UCSD-AML1 (cell line): ENCODE measurements at regions not wholly inside any gene's neighbourhood (a gene's known extent, or its start where the extent isn't known, plus 50 kb on each side); places are given as distances from the start of the nearest gene placed in this dataset.
"Not testable (repeated sequence)": the region's sequence is repeated elsewhere in the genome, so short reads cannot be mapped to it uniquely, and the experiment has no call there.

Experiments used
- DNase-seq: peaks from one replicate; lab custom pipeline; 2025; ENCODE audit not compliant: unreplicated experiment; lab: John Stamatoyannopoulos, UW

DNA sequence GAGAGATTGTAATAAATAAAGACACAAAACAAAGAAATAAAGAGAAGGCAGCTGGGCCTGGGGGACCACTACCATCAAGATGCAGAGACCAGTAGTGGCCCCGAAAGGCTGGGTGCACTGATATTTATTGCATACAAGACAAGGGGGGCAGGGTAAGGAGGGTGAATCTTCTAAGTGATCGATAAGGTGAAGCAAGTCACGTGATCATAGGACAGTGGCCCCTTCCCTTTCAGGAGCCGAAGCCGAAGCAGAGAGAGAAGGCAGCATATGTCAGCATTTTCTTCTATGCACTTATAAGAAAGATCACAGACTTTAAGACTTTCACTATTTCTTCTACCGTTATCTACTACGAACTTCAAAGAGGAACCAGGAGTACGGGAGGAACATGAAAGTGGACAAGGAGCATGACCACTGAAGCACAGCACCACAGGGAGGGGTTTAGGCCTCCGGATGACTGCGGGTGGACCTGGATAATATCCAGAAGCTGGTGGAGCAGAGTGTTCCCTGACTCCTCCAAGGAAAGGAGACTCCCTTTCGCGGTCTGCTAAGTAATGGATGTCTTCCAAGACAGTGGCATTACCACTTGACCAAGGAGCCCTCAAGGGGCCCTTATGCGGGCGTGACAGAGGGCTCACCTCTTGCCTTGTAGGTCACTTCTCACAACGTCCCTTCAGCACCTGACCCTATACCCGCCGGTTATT is 126.4 kb downstream of the RBM46 start:
- DNase-seq, result not testable (repeated sequence)

DNA sequence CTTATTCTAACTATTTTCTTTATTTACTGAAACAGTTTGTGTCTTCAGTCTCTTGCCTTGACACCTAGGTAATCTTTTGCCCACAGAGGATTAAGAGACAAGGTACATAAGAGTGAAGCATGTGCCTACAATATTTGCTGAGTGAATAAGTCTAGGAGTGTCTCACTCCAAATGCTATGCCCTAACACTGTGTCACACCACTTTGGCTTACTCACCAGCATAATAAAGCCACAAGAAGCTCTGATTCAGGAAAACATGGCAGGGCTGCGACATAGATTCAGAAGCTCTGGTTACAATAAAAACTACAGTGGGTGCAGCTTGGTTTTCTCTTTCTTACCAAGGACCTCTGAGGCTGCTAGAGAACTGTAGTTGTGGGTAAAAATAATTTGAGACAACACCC is 127.1 kb downstream of the RBM46 start:
- no peak for DNase-seq

DNA sequence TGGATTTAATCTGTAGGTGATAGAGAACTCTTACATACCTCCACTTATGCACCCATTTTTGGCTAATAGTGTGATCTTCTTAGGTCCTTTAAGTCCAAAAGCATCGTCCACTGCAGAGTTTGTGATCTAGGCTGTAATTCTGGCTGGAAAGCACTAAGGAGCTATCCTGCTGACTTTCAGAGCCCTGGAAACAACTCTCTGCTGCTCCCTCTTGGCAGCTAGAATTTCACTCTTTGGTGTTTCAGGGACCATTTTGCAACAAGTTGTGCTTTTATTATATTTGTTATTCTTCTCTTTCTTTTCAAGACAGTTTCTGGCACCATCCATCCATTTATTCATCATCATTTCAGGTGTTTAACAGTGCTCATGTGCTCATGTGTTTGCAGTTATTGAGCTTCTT is 130.0 kb downstream of the RBM46 start:
- no peak for DNase-seq

DNA sequence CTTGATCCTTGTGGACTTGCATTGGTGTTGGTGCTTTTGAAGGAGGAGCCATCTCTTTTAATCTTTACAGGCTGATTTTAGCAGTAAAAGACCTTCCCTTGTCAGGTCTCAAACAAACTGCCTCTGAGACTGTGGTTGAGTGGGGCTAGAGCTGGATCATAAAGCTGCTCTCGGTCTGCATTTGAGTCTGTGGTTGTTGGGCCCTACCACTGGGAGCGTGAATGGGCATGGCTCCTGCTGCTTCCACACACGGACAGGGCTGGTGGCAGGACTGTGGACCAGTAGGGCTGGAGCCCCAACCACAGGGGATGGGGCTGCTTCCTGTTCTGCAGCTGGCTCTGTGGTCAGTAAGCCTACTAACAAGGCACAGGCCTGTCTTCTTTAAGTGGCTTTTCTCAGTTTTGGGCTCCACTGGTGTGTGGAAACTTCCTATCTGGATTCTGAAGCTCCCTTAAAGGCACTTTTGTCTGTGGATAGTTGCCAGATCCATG is 130.6 kb downstream of the RBM46 start:
- no peak for DNase-seq

DNA sequence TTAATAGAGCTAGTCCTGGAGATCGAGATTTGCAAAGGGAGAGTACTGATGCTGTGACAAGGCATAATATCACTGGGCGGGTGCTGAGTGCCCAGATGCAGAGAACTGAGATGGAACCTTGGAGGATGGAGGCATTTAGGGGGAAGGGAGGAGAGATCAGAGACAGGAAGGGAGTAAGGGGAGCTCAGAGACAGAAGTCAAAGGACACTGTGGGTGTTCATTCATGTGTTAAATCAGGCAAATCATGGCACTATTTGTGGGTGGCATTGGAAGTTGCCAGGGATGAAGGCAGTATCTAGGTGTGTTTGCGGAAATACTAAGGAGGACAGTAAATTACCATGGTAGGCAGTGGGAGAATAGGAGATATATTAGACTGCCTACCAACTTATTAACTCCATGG is 135.0 kb downstream of the RBM46 start:
- DNase-seq, result no peak

DNA sequence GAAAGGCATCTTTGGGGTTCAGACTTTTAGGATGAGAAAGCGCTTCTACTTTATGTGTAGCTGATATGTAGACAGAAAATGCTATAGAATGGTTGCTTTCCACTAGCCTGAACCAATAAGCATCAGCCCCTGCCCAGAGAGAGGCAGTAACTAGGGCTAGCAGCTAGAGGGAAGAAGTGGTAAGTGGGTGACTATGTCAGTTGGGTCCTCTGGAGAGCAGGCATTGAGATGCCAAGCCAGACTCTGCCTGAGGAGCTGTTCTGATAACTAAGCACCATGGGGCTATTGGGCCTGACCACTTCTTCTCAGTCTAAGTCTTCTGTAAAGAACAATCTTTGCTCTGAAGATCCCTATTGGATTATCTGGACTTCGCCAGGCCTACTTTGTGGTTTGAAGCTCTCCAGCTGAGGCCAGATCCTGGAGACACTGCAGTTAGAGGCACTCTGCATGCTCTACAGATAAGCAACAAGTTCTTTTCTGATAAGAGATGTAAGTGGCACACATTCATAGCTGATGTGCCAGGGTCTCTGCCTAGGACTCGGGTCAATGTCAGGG is 146.1 kb downstream of the RBM46 start:
- no peak for DNase-seq

DNA sequence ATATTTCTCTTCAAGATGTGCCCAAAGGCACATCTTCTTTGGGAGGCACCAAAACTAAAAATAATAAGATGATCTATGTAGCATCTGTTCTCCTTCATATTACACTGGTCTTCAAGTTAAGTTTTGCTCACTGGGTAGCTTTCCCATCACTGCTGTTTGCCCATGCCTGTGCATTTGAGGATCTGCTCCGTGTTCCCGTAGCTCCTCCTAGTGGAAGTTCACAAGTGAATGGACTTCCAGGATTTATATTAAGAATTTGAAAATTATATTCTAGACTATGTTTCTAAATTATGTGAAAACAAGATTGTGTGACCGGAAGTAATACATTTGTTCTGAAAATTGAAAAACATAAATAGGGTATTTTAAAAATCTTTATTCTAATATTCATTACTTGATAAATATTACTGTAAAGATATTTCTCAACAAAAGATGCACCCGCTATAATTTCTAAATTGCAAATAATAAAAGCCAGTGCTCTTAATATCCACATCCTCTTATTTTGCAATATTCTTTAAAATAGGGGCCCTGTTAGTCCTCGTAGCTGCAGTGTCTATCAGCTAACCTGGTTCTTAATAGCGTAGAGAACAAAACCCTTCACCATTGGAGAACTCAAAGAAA is 147.7 kb downstream of the RBM46 start:
- no peak for DNase-seq

DNA sequence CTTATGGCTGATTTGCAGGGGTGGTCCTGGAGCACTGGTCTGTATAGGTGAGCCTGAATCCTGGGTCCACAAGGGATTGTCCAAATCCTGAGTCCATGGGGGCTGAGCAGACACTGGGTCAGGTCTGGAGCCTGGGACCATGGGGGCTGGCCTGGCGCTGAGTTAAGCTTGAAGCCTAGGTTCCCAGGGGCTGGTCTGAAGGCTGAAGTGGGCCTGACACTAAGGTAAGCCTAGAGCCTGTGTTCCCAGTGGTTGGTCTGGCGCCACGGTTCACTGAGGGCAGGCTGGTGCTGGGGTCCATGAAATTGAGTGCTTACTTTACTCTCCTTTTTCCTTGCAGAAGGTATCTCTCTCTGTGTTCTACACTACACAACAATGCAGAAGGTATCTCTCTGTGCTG is 155.8 kb downstream of the RBM46 start:
- no peak for DNase-seq

DNA sequence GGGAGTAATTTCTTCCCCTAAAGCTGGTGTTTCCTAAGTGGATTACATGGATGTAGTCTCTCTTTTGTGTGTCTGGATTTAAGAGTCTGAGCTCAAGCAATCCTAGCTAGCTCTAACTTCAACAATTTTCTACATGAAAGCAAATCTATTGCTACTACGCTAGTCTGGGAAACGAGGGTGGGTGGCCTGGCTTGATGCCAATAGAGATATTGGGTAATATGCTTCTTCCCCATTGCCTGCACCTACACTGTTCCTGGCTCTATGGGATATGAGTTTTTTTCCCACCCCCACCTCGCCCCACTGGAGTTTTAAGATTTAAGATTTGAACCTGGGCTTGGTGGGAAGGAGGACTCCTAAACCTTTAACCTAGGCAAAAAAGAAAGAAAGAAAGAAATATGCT is 158.8 kb downstream of the RBM46 start:
- no peak for DNase-seq

DNA sequence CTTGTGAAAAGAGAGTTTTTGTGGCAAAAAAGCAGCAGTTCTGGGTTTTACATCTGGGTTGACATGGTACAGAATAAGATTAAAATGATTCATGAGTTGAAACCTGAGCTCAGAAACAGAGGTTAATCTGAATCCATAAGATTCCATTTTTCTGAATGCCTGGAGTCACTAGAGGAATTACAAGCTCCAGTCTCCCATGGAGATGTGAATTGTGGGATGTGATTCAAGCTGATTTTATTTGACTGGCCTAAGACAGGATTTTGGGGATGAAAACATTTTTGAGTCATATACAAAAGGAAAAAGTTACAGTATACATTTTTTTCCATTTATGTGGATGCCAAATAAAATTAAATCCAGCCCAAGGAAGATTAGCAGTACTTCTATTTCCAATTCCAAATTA is 161.1 kb downstream of the RBM46 start:
- DNase-seq, result no peak

DNA sequence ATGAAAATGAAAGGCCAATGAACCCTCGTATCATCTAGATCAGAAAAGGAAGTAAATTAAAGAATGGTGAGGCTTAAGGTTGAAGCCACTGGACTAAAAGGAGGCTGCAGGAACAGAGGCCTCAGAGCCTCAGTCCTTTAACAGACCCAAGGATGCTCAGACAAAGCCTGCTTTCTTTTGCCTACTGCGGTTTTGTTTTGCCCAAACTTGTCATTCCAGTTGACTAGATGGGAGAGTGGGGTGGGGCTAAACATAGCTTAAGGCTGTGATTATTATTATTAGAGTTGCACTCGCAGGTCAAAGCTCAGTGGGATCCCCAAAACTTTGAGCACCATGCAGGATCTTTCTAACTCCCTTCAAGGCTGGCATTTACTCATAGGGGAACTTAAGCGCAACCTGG is 163.9 kb downstream of the RBM46 start:
- no peak for DNase-seq

DNA sequence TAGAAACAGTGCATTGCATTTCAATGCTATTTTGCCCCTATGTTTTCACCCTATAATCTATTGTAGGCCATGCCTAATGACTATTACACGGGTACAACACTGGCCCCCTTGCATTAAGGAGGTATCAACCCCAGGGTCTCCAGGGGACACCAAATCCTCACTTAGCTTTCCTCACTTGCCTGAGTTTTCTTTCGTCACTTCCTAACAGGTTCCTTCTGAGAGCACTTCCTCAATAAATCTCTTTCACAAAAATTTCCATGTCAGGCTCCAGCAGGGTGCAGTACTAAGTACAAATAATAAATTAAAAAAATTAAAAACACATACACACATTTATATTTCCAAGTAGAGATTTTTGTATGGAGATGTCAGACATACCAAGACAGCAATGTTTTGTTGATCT is 165.0 kb downstream of the RBM46 start:
- DNase-seq, result no peak

DNA sequence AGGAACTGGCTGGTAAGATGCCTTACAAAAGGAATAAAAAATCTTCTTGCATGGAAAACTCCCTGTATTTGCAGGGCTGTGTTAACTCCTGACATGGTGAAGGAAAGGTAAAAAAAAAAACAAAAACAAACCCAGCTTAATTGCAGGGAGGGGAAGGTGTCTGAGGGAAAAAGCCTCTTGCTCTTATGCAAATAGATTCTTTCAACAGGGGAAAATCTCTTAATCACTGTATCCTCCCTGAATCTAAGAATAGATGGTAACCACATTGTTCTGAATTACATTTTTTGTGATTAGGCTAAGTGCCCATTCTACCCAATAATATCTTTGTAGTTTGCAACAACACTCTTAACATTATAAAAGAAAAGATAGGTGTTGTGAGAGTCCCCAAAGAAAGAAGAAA is 172.6 kb downstream of the RBM46 start:
- no peak for DNase-seq

DNA sequence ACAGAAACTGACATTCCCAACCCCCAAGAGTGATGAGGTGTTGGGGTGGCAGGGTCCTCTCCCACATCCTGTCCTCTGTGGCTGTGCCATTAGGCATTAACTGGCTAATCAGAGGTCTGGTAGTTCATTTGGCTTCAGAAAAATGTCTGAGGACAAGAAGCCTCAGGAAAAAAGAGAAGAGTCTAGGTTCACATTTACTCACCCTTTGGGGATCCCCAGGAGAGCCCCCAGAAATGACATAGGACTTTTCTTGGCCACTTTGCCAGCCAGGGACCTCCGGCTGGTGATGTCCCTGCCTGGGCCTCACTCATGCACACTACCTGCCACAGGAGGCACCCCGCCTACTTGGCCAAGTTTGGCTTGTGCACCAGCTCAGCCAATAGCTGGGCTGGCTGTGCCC is 173.0 kb downstream of the RBM46 start:
- DNase-seq, result no peak

DNA sequence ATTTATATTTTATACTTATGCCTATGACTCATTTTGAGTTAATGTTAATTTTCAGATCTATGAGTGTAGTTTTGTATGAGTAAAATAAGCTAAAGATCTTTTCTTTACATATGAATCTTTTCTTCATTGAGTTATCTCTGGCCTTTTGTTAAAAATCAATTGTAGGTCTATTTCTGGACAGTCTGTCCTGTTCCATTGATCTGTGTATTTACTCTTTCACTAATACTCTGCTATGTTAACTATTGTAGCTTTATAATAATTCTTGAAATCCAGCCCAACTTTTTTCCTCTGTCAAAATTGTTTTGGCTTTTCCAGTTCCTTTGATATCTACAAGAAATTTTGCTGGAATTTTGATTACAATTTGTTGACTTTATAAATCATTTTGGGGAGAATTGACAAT is 177.0 kb downstream of the RBM46 start:
- DNase-seq, result no peak

DNA sequence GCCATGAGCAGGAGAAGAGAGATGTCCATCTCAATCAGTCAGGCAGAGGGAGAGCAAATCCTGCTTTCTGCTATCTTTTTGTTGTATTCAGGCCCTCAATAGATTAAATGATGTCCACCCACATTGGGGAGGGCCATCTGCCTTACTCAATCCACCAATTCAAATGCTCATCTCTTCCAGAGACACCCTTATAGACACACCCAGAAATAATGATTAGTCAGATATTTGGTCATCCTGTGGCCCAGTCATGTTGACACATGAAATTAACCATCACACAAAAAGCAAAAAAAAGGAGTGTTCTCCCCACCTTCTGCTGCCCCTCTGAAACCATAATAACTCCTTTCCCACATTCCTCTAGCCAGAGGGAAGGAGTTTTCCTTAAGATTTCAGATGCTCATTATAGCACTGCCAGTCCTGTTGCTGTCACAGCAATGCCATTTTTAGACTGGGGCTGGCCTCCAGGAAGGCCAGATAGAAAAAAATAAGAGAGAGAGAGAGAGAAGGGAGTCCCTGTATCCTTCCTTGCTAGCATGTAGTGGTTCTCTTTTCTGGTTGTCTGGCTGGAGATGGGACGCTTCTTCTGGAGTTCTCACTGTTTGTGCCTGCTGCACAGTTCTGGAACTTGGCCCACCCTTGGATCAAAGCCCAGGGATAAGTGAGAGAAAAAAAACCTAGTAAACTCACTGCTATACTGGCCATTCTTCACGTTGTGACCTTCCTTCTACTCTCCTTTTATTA is 177.7 kb downstream of the RBM46 start:
- no peak for DNase-seq

DNA sequence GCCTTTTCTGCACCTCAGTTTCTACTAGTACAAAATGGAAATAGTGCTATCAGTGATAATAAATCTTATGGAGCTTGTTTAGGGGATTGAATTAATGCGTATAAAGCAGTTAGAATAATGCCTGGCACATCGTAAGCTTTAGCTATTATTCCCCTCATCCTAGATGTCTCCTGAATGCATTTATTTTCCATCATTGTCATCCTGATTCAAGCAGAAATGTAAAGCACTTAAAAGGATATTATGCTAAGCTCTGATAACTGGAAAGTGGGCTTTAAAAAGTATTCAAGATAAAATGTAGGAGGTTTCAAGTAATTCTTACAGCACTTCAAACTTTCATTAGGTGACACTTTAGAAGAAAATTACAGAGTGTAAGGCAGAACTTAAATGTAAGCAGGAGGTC is 178.7 kb downstream of the RBM46 start:
- DNase-seq, result no peak

DNA sequence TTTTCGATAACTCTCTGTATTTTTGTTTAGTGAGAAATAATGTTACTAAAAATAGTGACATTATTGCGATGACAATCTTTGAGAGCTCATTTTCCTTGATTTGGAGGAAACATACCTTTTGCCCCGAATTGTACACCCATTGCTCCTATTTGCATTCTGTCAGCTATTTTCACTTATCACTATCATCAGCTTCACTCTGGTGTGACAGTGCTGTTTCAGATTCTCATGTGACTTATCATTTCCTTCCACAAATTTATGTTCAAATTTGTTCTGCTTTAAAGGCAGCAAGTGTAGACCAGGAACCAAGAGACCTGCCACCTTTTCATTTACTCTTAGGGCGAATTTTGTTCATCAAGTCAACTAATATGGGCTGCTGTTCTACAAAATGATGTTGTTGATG is 179.4 kb downstream of the RBM46 start:
- no peak for DNase-seq

DNA sequence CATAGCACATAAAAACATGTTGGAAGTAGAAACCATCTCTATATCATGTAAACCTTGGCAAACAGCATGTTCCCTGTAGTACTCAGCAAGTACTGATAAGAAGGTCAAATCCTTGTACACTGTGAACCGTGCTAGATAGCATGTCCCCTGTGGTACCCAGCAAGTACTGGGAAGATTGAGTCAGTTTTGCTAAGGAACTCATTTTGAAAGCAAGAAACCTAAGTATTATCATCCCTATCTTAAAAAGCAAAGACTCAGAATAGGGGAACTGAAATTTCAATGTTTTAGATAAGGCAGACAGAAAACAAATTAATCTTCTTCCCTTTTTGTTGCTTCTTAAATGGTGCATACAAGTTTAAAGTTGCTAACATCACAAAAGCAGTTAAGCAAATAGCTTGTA is 180.2 kb downstream of the RBM46 start:
- no peak for DNase-seq

DNA sequence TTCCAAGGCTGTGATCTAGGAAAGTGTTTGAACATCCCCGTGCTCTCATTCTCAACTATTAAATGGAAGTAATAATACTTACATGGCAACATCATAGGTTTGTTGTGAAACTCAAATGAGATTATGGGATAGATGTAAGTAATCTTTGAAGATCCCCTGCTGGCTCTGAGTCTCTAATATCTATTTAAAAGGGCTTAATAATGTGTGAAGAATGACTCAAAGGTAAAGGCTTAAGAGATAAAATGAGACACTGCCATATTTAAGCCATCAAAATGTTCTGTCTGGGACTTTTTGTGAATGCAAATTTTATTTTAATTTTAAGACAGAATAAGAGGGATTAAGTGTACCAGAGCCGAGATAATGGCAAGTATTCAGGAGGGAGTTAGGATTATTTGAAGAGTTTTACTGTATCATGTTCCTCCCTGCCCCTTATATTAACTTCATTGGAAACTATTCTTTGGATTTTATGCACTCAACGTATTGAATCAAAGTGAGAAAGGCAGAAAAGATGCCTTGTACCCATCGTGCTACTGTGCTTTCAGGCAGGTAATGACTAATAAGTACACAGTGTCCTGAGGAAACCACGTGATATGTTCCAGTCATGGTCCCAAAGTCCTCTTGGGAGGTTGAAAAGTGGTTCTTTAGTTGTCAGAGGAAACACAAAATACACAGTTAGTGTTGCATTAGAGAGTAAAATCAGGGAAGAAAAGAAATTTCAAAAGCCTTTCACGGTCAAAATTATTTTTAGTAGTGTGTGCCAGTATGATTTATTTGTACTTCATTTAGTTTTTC is 192.4 kb downstream of the RBM46 start:
- DNase-seq, result no peak

DNA sequence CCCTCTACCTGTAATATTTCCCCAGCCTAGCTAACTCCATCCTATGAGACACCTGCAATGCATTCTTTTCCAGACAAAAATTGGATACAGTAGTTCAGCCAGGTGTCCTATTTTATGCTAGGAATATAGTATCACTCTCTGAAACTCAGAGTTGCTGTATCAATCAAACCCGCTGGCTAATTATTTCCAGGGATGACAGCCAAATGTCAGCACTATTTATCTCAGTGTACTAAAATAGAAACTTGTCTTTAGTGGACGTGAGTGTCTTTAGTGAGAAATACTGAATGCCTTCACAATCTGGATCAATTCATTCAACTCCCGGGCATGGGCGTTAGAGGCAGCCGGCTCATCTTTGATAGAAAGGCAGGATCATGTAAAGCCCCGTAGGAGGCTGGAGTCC is 196.2 kb downstream of the RBM46 start:
- no peak for DNase-seq
